HCT116 (cell line): ENCODE measurements at regions not wholly inside any gene's neighbourhood (a gene's known extent, or its start where the extent isn't known, plus 50 kb on each side); places are given as distances from the start of the nearest gene placed in this dataset.

Experiments used
- ATAC-seq: fragments of 200-7000 bp; cut with Tn5 transposase; 2 replicates; pipeline ENCODE4 v1.9.1; 2020; ENCODE audit warnings: mild to moderate bottlenecking, moderate library complexity
- BruUV-seq: library from RNA; stranded (reverse); fragments of 400-500 nt; replicated peaks from 2 replicates; lab custom pipeline; 2021; lab: Mats Ljungman, UMichigan
- CTCF ChIA-PET: fragments of 300-600 bp; sonication (Branson Sonifier 250); formaldehyde crosslinking; loops from one replicate; lab custom pipeline; 2021; ENCODE audit warnings: antibody characterized with exemption; lab: Charles Lee
- POLR2A ChIA-PET: fragments of 300-600, 350-600 bp; sonication (Branson Sonifier 250); formaldehyde crosslinking; loops from one replicate; lab custom pipeline; 2021; ENCODE audit warnings: antibody characterized with exemption; lab: Charles Lee
- RAD21 ChIA-PET, 2 experiments: fragments of 300-600 bp; sonication (Branson Sonifier 250); formaldehyde crosslinking; loops; one replicate each; lab custom pipeline; 2023; ENCODE audit warnings: low total read pairs in 2 of 2; ENCODE audit not compliant: uncharacterized antibody in 2 of 2, unreplicated experiment in 2 of 2, low non-redundant PET in 1 of 2; lab: Charles Lee
- DNase-seq: peaks from one replicate; pipeline ENCODE4 v3.0.0-alpha.2; 2010; ENCODE audit warnings: low read depth, low spot score
- H2AFZ ChIP-seq: fragments of 200-600 bp; shearing (Covaris generic), sonication (generic); 2 replicates; pipeline ENCODE4 v1.6.1; 2017; ENCODE audit warnings: low read depth, mixed run types, mixed read lengths, antibody characterized with exemption, low read length; ENCODE audit not compliant: poor library complexity, severe bottlenecking
- H3K27ac ChIP-seq: 2 replicates; pipeline ENCODE4 v1.5.1; 2012; ENCODE audit warnings: low read depth, low read length
- H3K27me3 ChIP-seq: fragments of 200-600 bp; sonication (generic); 2 replicates; pipeline ENCODE4 v1.6.1; 2016; ENCODE audit warnings: mixed run types, low read length, mixed read lengths; ENCODE audit not compliant: insufficient read depth
- H3K36me3 ChIP-seq, 2 experiments: fragments of 200-500 bp in 1 of 2; fragments of 200-600 bp in 1 of 2; sonication (Bioruptor generic) in 1 of 2; sonication (generic) in 1 of 2; 2 replicates each; pipeline versions ENCODE4 v1.5.1 to v1.6.1; 2014 to 2016; ENCODE audit warnings: low read length in 2 of 2, inconsistent platforms in 1 of 2, mixed read lengths in 1 of 2, mixed run types in 1 of 2; ENCODE audit not compliant: insufficient read depth in 2 of 2, control insufficient read depth in 1 of 2
- H3K4me1 ChIP-seq, 2 experiments: fragments of 200-600 bp in 1 of 2; sonication (generic) in 1 of 2; 2 replicates each; pipeline versions ENCODE4 v1.5.1 to v1.6.1; 2012 to 2017; ENCODE audit warnings: low read length in 2 of 2, inconsistent platforms in 1 of 2, mild to moderate bottlenecking in 1 of 2, mixed read lengths in 1 of 2, mixed run types in 1 of 2, moderate library complexity in 1 of 2; ENCODE audit not compliant: insufficient read depth in 2 of 2, control insufficient read depth in 1 of 2
- H3K4me2 ChIP-seq: fragments of 200-600 bp; sonication (generic); 2 replicates; pipeline ENCODE4 v1.6.1; 2017; ENCODE audit warnings: mixed run types, low read length, mixed read lengths
- H3K4me3 ChIP-seq, 2 experiments: fragments of 200-600 bp in 1 of 2; sonication (generic) in 1 of 2; replicated peaks in 1 of 2; 2 replicates each; pipeline ENCODE4 v1.5.1; 2011 to 2016; ENCODE audit warnings: low read length in 2 of 2, control low read depth in 1 of 2, low read depth in 1 of 2, mild to moderate bottlenecking in 1 of 2, mixed read lengths in 1 of 2, mixed run types in 1 of 2
- H3K79me2 ChIP-seq: fragments of 200-600 bp; sonication (generic); 2 replicates; pipeline ENCODE4 v1.6.1; 2017; ENCODE audit warnings: mild to moderate bottlenecking, mixed run types, low read length, moderate library complexity, mixed read lengths; ENCODE audit not compliant: insufficient read depth
- H3K9ac ChIP-seq: fragments of 200-600 bp; sonication (generic); 2 replicates; pipeline ENCODE4 v1.6.1; 2016; ENCODE audit warnings: low read length, mixed read lengths
- H3K9me2 ChIP-seq: fragments of 200-600 bp; sonication (generic), shearing (Covaris generic); 2 replicates; pipeline ENCODE4 v1.6.1; 2017; ENCODE audit warnings: mixed run types, mild to moderate bottlenecking, moderate library complexity; ENCODE audit not compliant: insufficient read depth
- H3K9me3 ChIP-seq, 2 experiments: fragments of 200-500 bp in 1 of 2; fragments of 200-600 bp in 1 of 2; sonication (Bioruptor generic) in 1 of 2; sonication (generic) in 1 of 2; 2 replicates each; pipeline ENCODE4 v1.6.1; 2014 to 2017; ENCODE audit warnings: low read length in 2 of 2, mixed read lengths in 2 of 2, inconsistent platforms in 1 of 2, low read depth in 1 of 2, mild to moderate bottlenecking in 1 of 2, mixed run types in 1 of 2, moderate library complexity in 1 of 2; ENCODE audit not compliant: control insufficient read depth in 1 of 2, insufficient read depth in 1 of 2
- H4K20me1 ChIP-seq: fragments of 200-600 bp; sonication (generic), shearing (Covaris generic); 2 replicates; pipeline ENCODE4 v1.6.1; 2017; ENCODE audit warnings: mixed run types, mild to moderate bottlenecking, moderate library complexity; ENCODE audit not compliant: insufficient read depth
- ATF3 ChIP-seq: IDR thresholded peaks from 2 replicates; pipeline ENCODE4 v1.6.1; 2012
- CBX3 ChIP-seq: IDR thresholded peaks from 2 replicates; pipeline ENCODE4 v1.6.1; 2012; ENCODE audit warnings: low read depth
- CEBPB ChIP-seq: IDR thresholded peaks from 2 replicates; pipeline ENCODE4 v1.6.1; 2012; ENCODE audit warnings: low read depth
- ELF1 ChIP-seq: IDR thresholded peaks from 2 replicates; pipeline ENCODE4 v1.6.1; 2012; ENCODE audit warnings: low read depth, borderline replicate concordance
- EZH2 ChIP-seq: fragments of 200-600 bp; sonication (generic); IDR thresholded peaks from 2 replicates; pipeline ENCODE4 v1.6.1; 2017; ENCODE audit warnings: antibody characterized with exemption, mixed run types
- EZH2phosphoT487 ChIP-seq: fragments of 200-600 bp; IDR thresholded peaks from 2 replicates; pipeline ENCODE4 v1.6.1; 2018; ENCODE audit warnings: antibody characterized with exemption, borderline replicate concordance
- FOSL1 ChIP-seq: IDR thresholded peaks from 2 replicates; pipeline ENCODE4 v1.6.1; 2012; ENCODE audit warnings: low read depth
- JUND ChIP-seq: IDR thresholded peaks from 2 replicates; pipeline ENCODE4 v1.6.1; 2012
- POLR2A ChIP-seq: IDR thresholded peaks from 2 replicates; pipeline ENCODE4 v1.7.0; 2011; ENCODE audit warnings: borderline replicate concordance; ENCODE audit not compliant: insufficient read depth, insufficient read length; ENCODE audit errors: extremely low read depth
- POLR2AphosphoS5 ChIP-seq: IDR thresholded peaks from 2 replicates; pipeline ENCODE4 v1.6.1; 2011; ENCODE audit warnings: mild to moderate bottlenecking, low read depth, low read length, moderate library complexity
- RAD21 ChIP-seq: IDR thresholded peaks from 2 replicates; pipeline ENCODE4 v1.6.1; 2012; ENCODE audit warnings: low read depth, mild to moderate bottlenecking
- SIN3A ChIP-seq: IDR thresholded peaks from 2 replicates; pipeline ENCODE4 v1.6.1; 2012; ENCODE audit warnings: low read depth
- SP1 ChIP-seq: IDR thresholded peaks from 2 replicates; pipeline ENCODE4 v1.6.1; 2012; ENCODE audit warnings: low read depth
- YY1 ChIP-seq: IDR thresholded peaks from 2 replicates; pipeline ENCODE4 v1.6.1; 2011; ENCODE audit warnings: low read length, low read depth, moderate library complexity, mild to moderate bottlenecking; ENCODE audit not compliant: insufficient replicate concordance; ENCODE audit errors: extremely low read depth
- ZFX ChIP-seq: fragments of 450-650 bp; IDR thresholded peaks from 2 replicates; pipeline ENCODE4 v1.6.1; 2017
- ZNF274 ChIP-seq: fragments of 200-500 bp; sonication (Bioruptor generic); IDR thresholded peaks from 2 replicates; pipeline ENCODE4 v1.6.1; 2014; ENCODE audit warnings: mild to moderate bottlenecking, low read depth, low read length, inconsistent platforms
- intact Hi-C: fragments of 100-400 bp; cut with micrococcal nuclease; formaldehyde crosslinking; loops from 2 replicates; pipeline ENCODE4 v1.10.0; 2022
- TF ChIP-seq, protein P1 (sequence below): IDR thresholded peaks from 2 replicates; pipeline ENCODE4 v1.6.1; 2011; ENCODE audit warnings: mild to moderate bottlenecking, low read length, moderate library complexity; ENCODE audit not compliant: insufficient replicate concordance; ENCODE audit errors: extremely low read depth
- TF ChIP-seq, protein P2 (sequence below), 3 experiments: fragments of 200-600 bp in 1 of 3; sonication (generic) in 1 of 3; IDR thresholded peaks in 2 of 3; conservative IDR thresholded peaks in 1 of 3; 2 replicates each; pipeline ENCODE4 v1.5.1; 2012 to 2017; ENCODE audit warnings: low read depth in 2 of 3, low read length in 2 of 3, antibody characterized with exemption in 1 of 3, borderline replicate concordance in 1 of 3, control low read depth in 1 of 3, mild to moderate bottlenecking in 1 of 3, mixed read lengths in 1 of 3, mixed run types in 1 of 3, moderate library complexity in 1 of 3; ENCODE audit not compliant: insufficient read depth in 1 of 3
- TF ChIP-seq, protein P3 (sequence below): IDR thresholded peaks from 2 replicates; pipeline ENCODE4 v1.6.1; 2012; ENCODE audit warnings: low read depth

- Histone ChIP-seq H3K4me2 (no peak overlapping the region), H3K9me2 (no peaks in the 10 kb centered on the region), H3K4me1 (no peaks in the 10 kb centered on the region), H3K36me3 (no peaks in the 10 kb centered on the region), H3K9ac (no peak overlapping the region), H2AFZ (no peak overlapping the region), H3K27me3 (no peaks in the 10 kb centered on the region), H3K27ac (no peak overlapping the region), H4K20me1 (no peaks in the 10 kb centered on the region), H3K79me2 (no peaks in the 10 kb centered on the region), H3K4me3 (no peak overlapping the region), H3K9me3 (no peaks in the 10 kb centered on the region; a peak in 1 of 4 replicates)
- ChIA-PET POLR2A (no interaction called here), CTCF (no interaction called here), RAD21 (no interaction called here)
- intact Hi-C loops = no loop called here
- ATAC-seq (no peak), DNase-seq (no peak)
- no TSS peak for BruUV-seq
- TF ChIP-seq YY1 (no peak), ZFX (no peak), RAD21 (no peak), POLR2A (no peak), SIN3A (no peak), ELF1 (no peak), POLR2AphosphoS5 (no peak), ATF3 (no peak), EZH2phosphoT487 (no peak), SP1 (no peak), FOSL1 (no peak), ZNF274 (no peak), JUND (no peak), EZH2 (no peak), CEBPB (no peak), CBX3 (no peak)
- TF ChIP-seq, protein P1, sequence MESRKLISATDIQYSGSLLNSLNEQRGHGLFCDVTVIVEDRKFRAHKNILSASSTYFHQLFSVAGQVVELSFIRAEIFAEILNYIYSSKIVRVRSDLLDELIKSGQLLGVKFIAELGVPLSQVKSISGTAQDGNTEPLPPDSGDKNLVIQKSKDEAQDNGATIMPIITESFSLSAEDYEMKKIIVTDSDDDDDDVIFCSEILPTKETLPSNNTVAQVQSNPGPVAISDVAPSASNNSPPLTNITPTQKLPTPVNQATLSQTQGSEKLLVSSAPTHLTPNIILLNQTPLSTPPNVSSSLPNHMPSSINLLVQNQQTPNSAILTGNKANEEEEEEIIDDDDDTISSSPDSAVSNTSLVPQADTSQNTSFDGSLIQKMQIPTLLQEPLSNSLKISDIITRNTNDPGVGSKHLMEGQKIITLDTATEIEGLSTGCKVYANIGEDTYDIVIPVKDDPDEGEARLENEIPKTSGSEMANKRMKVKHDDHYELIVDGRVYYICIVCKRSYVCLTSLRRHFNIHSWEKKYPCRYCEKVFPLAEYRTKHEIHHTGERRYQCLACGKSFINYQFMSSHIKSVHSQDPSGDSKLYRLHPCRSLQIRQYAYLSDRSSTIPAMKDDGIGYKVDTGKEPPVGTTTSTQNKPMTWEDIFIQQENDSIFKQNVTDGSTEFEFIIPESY = no peak
- TF ChIP-seq, protein P2, sequence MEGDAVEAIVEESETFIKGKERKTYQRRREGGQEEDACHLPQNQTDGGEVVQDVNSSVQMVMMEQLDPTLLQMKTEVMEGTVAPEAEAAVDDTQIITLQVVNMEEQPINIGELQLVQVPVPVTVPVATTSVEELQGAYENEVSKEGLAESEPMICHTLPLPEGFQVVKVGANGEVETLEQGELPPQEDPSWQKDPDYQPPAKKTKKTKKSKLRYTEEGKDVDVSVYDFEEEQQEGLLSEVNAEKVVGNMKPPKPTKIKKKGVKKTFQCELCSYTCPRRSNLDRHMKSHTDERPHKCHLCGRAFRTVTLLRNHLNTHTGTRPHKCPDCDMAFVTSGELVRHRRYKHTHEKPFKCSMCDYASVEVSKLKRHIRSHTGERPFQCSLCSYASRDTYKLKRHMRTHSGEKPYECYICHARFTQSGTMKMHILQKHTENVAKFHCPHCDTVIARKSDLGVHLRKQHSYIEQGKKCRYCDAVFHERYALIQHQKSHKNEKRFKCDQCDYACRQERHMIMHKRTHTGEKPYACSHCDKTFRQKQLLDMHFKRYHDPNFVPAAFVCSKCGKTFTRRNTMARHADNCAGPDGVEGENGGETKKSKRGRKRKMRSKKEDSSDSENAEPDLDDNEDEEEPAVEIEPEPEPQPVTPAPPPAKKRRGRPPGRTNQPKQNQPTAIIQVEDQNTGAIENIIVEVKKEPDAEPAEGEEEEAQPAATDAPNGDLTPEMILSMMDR (IDR thresholded peaks at IDR 0.05 in 2 of 3, conservative IDR thresholded peaks at IDR 0.05 in 1 of 3; ENCODE audit: borderline replicate concordance in 1 of 3, insufficient read depth in 1 of 3, low read depth in 2 of 3, low read length in 2 of 3) = no peak
- TF ChIP-seq, protein P3, sequence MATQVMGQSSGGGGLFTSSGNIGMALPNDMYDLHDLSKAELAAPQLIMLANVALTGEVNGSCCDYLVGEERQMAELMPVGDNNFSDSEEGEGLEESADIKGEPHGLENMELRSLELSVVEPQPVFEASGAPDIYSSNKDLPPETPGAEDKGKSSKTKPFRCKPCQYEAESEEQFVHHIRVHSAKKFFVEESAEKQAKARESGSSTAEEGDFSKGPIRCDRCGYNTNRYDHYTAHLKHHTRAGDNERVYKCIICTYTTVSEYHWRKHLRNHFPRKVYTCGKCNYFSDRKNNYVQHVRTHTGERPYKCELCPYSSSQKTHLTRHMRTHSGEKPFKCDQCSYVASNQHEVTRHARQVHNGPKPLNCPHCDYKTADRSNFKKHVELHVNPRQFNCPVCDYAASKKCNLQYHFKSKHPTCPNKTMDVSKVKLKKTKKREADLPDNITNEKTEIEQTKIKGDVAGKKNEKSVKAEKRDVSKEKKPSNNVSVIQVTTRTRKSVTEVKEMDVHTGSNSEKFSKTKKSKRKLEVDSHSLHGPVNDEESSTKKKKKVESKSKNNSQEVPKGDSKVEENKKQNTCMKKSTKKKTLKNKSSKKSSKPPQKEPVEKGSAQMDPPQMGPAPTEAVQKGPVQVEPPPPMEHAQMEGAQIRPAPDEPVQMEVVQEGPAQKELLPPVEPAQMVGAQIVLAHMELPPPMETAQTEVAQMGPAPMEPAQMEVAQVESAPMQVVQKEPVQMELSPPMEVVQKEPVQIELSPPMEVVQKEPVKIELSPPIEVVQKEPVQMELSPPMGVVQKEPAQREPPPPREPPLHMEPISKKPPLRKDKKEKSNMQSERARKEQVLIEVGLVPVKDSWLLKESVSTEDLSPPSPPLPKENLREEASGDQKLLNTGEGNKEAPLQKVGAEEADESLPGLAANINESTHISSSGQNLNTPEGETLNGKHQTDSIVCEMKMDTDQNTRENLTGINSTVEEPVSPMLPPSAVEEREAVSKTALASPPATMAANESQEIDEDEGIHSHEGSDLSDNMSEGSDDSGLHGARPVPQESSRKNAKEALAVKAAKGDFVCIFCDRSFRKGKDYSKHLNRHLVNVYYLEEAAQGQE = no peak
Observed at GRCh38 chr9:81344366-81344765, 345.0 kb downstream of the TLE1 start.
